ENCODE measurements at regions not wholly inside any gene's neighbourhood (a gene's known extent, or its start where the extent isn't known, plus 50 kb on each side); places are given as distances from the start of the nearest gene placed in this dataset.

DNA sequence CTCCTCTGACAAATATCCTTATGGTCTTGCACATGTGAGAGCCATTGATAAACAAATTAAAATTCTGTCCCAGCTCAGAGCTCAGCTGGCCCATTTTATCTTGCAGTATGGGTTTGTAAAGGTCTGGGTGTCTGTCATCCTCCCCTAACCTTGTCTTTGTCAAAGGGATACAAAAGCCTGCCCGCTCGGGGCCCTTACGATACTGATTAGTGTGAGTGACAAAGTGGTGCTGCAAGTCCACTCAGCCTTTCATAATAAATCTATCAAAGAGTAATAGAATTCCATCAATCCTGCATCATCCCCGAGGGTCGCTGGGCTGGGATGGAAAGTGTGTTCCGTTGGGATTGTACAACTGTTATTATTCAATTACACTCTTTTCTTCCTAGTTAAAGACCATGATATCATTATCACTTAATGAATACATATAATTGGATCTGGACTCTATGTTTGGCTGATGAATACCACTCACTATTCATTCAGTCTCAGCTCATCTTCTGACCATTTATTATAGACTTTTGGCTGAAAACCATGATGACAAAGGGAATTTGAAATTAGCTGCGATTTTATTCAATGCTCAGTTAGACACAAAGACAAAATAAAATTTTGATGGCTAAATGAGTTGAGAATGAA lies 122.5 kb upstream of the FOXD3 start:
- TF ChIP-seq, protein P1, sequence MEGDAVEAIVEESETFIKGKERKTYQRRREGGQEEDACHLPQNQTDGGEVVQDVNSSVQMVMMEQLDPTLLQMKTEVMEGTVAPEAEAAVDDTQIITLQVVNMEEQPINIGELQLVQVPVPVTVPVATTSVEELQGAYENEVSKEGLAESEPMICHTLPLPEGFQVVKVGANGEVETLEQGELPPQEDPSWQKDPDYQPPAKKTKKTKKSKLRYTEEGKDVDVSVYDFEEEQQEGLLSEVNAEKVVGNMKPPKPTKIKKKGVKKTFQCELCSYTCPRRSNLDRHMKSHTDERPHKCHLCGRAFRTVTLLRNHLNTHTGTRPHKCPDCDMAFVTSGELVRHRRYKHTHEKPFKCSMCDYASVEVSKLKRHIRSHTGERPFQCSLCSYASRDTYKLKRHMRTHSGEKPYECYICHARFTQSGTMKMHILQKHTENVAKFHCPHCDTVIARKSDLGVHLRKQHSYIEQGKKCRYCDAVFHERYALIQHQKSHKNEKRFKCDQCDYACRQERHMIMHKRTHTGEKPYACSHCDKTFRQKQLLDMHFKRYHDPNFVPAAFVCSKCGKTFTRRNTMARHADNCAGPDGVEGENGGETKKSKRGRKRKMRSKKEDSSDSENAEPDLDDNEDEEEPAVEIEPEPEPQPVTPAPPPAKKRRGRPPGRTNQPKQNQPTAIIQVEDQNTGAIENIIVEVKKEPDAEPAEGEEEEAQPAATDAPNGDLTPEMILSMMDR (IDR thresholded peaks at IDR 0.05; ENCODE audit: low read depth, low read length), result no peak
- Histone ChIP-seq H3K9me3 (ENCODE audit: severe bottlenecking) (no peaks in the 10 kb centered on the region), H3K36me3 (no peaks in the 10 kb centered on the region), H3K4me3 (ENCODE audit: low read depth, low read length) (no peak overlapping the region), H3K27ac (no peak overlapping the region), H3K27me3 (ENCODE audit: insufficient read depth, low read depth, severe bottlenecking) (no peaks in the 10 kb centered on the region)
- DNase-seq, result no peak

DNA sequence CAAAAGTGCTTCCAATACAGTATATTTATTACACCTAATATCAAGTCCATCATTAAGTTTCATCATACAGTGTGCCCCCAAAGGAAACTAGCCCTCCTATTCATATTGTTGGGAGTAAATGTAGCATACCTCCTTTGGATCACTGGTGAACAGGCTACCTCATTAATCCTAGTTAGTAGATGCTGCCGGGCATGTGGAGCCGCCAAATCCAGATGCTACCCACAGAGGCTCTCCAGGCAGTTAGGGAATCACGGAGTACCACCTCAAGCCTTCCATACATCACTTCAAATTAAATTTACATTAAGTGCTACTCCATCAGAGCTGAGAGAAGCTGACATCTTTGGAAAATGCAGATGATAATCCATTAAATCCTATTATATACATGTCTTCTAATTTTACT lies 121.7 kb upstream of the FOXD3 start:
- DNase-seq, result no peak
- TF ChIP-seq, protein P1 (IDR thresholded peaks at IDR 0.05; ENCODE audit: low read depth, low read length), result no peak
- H3K27me3 ChIP-seq (ENCODE audit: insufficient read depth, low read depth, severe bottlenecking), result no peaks in the 10 kb centered on the region

DNA sequence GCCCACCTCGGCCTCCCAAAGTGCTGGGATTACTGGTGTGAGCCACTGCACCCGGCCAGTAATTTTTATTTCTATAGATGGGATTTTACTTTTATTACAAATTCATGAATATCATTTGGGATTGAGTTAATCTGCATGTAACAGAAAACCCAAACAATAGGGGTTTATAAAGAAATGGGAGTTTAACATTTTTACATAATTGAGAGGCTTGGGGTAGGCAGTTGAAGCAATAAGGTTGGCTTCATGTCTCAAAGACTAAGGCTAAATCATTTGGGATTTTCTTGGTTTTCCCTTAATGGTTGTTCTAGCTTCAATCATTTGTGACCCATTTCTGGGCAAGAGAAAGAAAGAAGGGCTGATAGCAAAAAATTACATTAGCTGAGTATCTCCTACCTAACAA lies 118.7 kb upstream of the FOXD3 start:
- Histone ChIP-seq H3K4me3 (ENCODE audit: low read depth, low read length) (no peak overlapping the region), H3K9me3 (ENCODE audit: severe bottlenecking) (no peaks in the 10 kb centered on the region), H3K27ac (no peak overlapping the region), H3K36me3 (no peaks in the 10 kb centered on the region), H3K27me3 (ENCODE audit: insufficient read depth, low read depth, severe bottlenecking) (no peaks in the 10 kb centered on the region)
- TF ChIP-seq, protein P1 (IDR thresholded peaks at IDR 0.05; ENCODE audit: low read depth, low read length), result no peak
- no peak for DNase-seq

More for the DNA sequence above, 121.7 kb upstream of the FOXD3 start:
- Histone ChIP-seq H3K4me3 (ENCODE audit: low read depth, low read length) (no peak overlapping the region), H3K36me3 (no peaks in the 10 kb centered on the region), H3K9me3 (ENCODE audit: severe bottlenecking) (no peaks in the 10 kb centered on the region), H3K27ac (no peak overlapping the region)

DNA sequence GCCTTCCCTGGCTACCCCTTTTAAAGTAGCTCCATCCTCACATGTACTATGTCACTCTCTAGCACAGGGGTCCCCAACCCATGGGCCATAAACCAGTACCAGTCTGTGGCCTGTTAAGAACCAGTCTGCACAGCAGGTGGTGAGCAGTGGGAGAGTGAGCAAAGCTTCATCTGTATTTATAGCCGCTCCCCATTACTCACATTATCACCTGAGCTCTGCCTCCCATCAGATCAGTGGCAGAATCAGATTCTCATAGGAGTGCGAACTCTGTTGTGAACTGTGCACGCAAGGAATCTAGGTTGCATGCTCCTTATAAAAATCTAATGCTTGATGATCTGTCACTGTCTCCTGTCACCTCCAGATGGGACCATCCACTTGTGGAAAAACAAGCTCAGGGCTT lies 116.6 kb upstream of the FOXD3 start:
- no peak overlapping the region for H3K4me3 ChIP-seq (ENCODE audit: low read depth, low read length)
- TF ChIP-seq, protein P1 (IDR thresholded peaks at IDR 0.05; ENCODE audit: low read depth, low read length), result no peak
- DNase-seq, result no peak
- no peaks in the 10 kb centered on the region for H3K27me3 ChIP-seq (ENCODE audit: insufficient read depth, low read depth, severe bottlenecking)
- H3K36me3 ChIP-seq, result no peaks in the 10 kb centered on the region
- H3K9me3 ChIP-seq (ENCODE audit: severe bottlenecking), result no peaks in the 10 kb centered on the region
- H3K27ac ChIP-seq, result no peak overlapping the region

DNA sequence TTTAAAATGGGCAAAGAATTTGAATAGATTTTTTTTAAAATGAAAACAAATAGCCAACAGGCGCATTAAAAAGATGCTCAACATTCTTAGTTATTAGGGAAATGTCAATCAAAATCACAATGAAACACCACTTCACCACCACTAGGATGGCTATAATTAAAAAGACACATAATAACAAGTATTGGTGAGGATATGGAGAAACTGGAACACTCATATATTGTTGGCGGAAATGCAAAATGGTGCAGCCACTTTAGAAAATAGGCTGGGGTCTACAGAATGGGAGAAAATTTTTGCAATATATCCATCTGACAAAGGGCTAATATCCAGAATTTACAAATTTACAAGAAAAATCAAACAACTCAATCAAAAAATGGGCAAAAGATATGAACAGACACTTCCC lies 107.8 kb upstream of the FOXD3 start:
- Histone ChIP-seq H3K27me3 (ENCODE audit: insufficient read depth, low read depth, severe bottlenecking) (no peaks in the 10 kb centered on the region), H3K36me3 (no peaks in the 10 kb centered on the region), H3K4me3 (ENCODE audit: low read depth, low read length) (no peak overlapping the region), H3K27ac (no peak overlapping the region), H3K9me3 (ENCODE audit: severe bottlenecking) (no peaks in the 10 kb centered on the region)
- TF ChIP-seq, protein P1 (IDR thresholded peaks at IDR 0.05; ENCODE audit: low read depth, low read length), result no peak
- no peak for DNase-seq

DNA sequence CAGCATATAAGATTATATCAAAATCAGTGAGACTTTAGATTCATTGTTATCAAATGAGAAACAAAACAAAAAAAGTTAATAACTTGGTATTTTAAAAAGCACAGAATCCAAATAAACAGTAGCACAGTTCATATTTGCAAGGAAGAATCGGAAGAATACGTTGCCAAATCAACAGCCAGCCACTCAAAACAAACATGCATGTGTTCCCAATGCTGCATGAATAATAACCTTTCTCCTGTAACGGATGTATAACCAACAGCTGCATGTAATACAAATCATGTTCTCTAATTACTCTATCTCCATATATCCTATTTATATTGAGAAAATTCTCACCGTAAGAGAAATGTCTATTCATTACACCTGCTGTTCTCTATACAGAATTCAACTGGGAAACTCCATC lies 98.9 kb upstream of the FOXD3 start:
- TF ChIP-seq, protein P1 (IDR thresholded peaks at IDR 0.05; ENCODE audit: low read depth, low read length), result no peak
- no peak overlapping the region for H3K4me3 ChIP-seq (ENCODE audit: low read depth, low read length)
- no peak overlapping the region for H3K27ac ChIP-seq
- H3K36me3 ChIP-seq, result no peaks in the 10 kb centered on the region
- H3K27me3 ChIP-seq (ENCODE audit: insufficient read depth, low read depth, severe bottlenecking), result no peaks in the 10 kb centered on the region
- no peaks in the 10 kb centered on the region for H3K9me3 ChIP-seq (ENCODE audit: severe bottlenecking)
- no peak for DNase-seq
